Left renal pelvis (tissue), 4 donors: ENCODE measurements at regions not wholly inside any gene's neighbourhood (a gene's known extent, or its start where the extent isn't known, plus 50 kb on each side); places are given as distances from the start of the nearest gene placed in this dataset.

ENCODE experiments used
- DNase-seq, 4 donors: peaks; one replicate each; pipeline ENCODE4 v3.0.0-alpha.2; 2013; ENCODE audit warnings: low read depth in 4 of 4, low spot score in 3 of 4

DNA sequence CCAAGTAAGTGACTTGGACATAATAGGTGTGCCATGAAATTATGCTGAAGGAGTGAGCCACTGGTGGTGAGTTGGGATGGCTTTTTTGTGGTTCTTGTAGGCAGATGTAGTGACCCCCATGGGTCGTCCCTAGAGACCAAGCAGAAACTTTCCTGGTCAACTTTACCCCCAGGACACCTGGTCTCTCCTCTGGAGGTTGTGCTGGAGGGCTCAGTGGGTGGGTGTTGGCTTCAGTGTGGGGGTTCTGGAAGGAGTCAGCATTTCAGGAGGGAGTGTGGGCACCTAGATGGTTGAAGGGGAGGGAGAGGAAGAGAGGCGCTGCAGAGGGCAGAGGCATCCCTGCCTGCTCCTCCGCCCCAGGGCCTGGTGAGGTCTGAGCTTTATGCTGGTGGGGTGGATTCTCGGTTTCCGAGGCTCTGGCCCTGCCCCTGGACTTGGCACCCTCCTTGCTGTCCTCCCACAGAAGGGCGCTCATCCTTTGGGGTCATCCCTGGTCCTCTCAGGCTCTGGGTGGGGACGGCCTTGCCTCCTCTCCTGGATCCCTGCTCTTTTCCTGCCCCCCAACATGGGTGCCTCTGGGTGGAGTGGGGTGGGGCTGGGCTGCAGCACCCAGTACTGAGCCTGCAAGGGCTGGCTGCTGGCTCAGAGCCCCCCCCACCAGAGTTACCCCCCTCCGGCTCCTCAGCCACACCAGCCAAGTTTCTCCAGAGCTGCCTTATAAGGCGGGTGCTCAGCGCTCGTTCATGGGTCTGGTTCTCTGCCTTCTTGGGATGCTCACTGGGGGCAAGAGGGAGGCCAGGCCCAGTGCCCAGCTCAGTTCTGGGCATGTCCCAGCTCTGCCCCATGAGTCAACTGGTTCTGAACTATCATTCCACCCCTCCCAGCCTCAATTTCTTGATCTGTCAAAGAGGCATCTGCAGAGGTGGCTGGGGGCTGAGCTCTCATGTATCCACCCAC lies 266.8 kb downstream of the SEC14L1 start:
- DNase-seq, result no peak

DNA sequence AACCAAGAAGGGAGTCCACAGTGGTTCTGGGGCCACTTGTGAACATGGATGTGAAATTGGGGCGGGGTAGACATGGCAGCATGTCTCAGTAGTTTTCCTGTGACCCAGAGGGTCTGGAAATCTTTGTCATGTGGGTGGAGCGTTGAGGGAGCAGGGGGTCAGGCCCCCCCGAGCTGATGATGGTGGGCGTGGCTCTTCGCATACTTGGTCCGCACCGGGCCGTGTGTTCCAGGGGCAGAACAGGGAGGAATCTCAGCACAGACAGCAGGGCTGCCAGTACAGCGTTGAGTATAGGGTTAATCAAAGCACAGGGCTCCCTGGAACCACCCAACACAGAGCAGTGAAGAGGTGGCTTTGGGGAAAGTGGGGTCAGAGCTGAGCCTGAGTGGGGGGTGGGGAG lies 267.5 kb downstream of the SEC14L1 start:
- no peak for DNase-seq

DNA sequence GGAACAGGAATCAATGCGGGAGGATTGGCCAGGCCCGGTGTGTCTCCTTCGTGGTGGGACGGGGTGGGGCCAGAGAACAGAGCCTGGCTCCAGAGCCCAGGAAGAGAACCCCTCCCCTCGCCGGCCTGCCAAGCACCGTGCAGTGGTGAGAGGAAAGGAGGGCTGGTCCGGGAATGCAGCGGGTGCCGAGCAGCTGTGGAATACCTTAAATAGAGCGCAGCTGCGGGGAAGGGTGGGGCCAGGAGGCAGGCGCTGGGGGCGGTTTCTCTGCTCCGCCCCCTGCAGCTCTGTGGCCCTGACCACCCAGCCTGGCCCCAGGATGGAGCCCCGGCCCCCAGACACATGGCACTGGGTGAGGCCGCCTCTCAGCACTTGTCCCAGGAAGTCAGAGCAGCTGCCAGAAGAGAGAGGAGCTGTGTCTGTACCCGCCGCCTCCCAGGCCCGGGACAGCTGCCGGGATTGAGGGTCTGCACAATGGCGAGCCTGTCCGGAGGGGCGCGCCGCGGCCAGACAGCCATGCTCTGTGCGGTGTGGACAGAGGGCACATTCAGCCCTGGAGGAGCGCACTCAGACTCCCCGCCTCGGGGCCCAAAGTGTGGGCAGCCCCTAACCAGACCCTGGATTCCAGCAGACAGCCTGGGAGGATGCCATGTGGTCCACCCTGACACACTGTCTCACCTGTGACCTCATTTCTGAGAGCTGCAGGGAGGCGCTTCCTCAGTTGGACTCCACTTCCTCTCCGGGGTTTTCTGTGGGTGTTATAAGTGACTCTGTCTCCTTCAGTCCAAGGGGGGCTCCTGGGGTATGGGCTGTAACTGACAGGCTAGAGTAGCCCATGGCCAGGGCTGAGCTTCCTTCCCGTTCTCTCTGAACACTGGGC lies 268.8 kb downstream of the SEC14L1 start:
- DNase-seq, result no peak

DNA sequence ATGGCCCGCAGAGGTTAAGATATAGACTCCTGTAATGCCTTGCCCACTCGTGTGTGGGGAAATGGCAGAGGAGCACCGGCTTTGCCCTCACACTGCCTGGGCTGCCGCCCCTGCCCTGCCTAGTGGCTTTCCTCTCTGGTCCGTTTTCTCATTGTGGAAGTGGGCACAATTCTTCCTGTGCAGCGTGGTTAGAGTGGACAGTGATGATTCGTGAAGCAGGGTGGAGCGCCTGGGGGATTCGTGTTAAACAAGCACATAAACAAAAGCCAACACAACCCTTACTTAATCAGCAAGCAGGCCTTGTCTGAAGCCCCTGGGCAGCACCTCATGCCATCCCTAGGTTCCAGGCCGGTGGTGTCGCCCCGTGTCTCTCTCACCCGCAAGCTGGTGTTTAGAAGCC lies 269.7 kb downstream of the SEC14L1 start:
- no peak for DNase-seq

DNA sequence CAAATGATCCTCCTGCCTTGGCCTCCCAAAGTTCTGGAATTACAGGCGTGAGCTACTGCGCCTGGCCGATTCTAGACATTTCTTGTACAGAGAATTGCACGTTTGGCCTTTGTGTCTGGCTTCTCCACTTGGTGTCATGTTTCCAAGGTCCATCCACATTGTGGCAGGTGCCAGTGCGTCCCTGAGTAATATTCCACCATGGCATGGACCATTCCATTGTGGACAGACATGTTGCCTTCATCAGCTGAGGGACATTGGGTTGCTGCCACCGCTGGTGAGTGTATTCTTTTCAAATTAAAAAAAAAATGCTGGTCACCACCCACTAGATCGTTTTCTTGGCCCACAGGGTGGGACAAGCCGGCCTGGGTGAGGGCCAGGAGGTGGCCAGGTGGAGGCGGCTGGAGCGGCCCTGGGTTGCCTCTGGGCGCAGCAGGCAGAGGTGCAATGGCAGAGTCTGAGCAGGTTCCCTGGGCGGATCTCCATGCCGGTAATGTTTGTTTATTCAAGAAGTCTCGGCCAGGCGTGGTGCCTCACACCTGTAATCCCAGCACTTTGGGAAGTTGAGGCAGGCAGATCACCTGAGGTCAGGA lies 274.1 kb downstream of the SEC14L1 start:
- DNase-seq, result no peak

DNA sequence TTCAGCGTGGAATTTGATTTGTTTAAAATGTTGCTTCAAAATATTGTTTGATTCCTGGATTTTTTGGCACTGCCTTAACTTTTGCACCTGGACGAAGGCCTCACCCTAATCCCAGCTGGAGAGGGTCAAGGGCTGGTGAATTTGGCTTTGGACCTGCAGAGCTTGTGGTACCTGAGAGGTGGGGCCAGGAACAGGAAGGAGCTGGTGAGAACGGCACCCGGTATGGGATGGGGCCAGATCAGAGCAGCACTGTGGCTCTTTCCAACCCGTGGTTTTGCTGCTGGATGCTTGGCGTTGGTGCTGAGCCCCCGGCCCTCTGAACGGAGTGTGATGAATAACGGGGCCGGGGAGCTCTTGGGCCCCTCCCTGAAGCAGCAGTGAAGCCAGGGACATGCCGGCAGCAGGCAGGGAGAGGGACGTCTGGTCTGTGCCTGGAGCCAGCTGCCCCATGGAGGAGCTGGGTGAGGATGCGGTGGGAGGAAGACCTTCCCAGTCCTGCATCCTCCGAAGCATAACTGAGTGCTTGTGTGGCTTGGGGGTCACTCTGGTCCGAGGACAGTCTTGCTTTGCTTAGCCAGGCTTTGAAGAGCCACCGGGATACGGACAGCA lies 275.4 kb downstream of the SEC14L1 start:
- no peak for DNase-seq

DNA sequence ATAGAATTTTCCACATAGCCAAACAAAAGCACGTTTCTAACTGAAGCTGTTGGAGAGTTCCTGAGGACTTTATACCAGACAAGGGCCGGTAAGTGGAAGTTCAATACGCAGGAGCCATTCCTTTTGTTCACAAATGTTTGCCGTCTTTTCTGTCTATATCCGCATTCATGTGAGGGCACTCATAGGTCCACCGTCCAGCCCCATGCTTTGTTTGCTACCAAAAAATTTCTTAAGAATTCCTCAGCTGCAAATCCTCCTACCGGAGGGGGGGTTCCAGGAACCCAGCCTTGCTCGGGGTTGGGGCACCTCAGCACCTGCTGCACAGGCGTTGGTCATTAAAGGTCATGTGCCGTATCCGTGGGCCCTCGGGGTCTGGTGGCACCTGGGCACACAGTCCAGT lies 276.8 kb downstream of the SEC14L1 start:
- no peak for DNase-seq

DNA sequence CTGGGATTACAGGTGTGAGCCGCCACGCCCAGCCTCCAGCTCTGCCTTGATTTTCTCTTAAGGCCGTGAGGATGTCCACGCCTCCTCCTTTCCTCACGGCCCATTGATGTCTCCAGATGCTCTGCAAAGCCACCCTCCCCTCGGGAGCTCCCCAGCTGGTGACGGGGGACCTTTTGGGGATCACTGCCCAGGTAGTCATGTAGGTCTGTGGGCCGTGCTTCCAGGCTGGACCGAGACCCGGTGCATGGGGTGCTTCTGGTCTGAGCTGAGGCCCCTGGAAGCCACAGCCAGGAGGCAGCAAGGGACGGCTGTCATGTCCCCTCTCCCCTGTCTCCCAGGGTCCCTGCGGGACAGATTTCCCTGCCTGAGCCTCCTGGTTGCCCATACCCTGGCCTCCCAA lies 277.8 kb downstream of the SEC14L1 start:
- DNase-seq, result no peak

DNA sequence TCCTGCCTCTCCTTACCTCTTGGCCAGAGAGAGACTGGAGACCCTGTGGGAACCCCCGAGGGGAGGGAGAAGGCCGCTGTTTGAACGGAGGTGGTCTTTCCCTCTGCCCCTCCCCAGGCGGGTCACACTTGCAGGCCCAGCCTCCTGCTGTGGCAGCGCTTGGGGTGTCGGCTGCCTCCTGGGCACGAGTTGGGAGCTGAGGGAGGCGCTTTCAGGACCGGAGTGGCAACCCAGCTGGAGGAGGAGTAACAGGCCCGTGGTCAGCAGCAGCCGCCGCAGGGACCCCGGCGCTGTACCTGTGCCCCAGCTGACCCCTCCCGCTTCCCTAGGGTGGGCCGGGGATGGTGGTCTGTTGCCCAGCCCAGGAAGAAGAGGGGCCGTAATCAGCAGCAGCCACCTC lies 278.3 kb downstream of the SEC14L1 start:
- no peak for DNase-seq

DNA sequence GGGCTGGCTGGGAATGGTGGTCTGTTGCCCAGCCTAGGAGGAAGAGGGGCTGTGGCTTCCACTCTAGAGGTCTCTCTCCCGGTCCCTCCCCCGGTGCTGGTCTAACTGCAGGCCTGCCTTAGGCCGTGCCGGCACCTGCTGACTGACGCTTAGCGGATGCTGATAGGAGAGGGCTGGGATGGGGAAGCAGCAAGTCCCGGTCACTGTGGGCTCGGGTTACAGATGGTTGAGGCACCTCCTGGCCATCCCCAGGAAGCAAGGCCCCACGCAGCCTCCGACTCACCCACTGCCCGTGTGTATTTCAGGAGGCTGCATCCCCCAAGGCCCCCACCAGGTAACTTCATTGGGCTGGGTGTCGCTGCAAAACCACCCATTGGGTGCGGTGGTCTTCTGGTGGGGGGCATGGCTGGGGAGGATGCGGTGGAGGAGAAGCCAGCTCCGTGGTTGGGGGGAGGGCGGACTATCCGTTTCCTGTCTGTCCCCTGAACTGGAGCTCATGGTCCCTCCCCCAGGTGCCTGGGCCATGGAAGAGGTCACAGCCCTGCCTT lies 278.9 kb downstream of the SEC14L1 start:
- no peak for DNase-seq

DNA sequence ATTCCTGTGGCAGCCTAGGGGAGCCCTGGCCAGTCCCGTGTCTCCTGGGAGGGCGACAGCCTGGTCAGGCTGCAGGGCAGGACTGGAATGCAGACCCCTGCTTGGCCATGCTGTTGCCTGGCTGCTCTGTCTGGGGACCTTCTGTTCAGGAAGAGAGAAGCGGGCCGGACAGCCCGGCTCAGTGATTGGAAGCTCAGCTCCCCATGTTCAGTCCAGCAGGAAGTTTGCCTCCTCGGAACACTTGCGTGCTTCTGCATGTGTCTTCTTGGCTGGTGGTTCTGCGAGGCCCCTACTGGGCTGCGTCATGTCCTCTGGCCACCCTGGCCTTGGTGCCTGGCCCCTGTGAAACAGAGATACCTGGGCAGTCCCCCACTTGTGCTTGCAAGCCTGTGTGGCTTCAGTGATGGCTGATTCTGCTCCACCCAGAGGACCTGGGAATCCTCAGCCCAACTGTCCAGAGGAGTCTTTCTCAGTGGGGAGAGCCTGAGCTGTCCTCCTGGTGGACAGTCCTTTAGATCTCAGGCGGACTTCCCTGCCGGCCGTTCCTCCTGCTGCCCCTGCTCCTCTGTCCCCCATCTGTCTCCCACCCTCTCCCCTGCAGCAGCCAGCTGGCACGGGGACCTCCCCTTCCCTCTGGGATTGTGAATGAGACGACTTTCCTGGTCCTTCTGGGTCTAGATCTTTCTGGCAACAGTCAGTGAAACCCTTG lies 279.5 kb downstream of the SEC14L1 start:
- DNase-seq, result no peak

DNA sequence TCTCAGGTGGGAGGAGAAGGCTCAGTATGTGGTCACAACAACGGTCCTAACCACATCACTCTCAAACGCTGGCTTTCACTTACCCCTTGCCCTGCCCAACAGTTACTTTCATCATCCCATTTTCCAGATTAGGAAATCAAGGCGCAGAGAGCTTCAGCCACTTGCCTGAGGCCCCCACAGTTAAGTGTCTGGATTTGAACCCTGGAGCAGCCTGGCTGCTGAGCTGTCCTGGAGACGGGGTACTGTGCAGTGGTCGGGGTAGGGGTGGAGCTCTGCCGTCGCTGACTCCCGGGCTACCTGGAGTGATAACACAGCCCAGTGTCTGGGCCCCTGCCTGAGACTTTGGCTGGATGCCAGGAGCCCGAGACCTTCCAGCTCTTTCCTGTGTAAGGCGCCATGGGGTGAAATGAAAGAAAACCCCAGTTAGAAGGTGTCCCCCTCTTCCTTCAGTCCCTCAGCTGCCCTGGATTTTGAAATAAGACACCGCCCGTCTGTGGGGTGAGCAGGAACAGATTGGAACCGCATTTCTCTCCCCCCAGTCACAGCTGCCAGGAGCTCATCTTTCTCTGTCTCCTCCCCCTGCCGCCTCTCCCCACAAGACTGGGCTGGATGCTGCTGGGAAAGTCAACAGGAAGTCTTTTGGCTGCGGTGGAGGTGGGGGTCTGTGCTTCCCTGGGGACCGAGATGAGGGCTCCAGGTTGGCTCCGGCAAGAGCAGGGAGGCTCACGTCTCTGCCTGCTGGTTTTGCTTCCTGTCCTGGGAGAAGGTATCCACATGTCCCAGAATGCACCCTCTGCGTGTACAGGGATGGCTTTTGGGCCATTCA lies 280.2 kb downstream of the SEC14L1 start:
- DNase-seq, result peak in 1 of 4 donors; percentile 85

DNA sequence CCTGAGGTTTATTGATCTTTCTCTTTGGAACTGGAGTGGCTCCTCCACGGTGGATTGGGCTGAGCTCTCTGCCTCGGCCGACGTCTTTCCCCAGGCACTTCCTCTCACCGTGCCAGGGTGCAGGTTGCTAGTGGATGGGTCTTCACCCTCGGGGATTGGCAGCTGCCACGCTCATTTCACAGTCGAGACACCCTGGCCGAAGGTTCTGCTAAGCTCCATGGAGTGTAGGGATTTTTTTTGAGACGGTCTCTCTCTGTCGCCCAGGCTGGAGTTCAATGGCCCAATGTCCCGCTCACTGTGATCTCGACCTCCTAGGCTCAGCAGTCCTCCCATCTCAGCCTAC lies 280.8 kb downstream of the SEC14L1 start:
- no peak for DNase-seq

DNA sequence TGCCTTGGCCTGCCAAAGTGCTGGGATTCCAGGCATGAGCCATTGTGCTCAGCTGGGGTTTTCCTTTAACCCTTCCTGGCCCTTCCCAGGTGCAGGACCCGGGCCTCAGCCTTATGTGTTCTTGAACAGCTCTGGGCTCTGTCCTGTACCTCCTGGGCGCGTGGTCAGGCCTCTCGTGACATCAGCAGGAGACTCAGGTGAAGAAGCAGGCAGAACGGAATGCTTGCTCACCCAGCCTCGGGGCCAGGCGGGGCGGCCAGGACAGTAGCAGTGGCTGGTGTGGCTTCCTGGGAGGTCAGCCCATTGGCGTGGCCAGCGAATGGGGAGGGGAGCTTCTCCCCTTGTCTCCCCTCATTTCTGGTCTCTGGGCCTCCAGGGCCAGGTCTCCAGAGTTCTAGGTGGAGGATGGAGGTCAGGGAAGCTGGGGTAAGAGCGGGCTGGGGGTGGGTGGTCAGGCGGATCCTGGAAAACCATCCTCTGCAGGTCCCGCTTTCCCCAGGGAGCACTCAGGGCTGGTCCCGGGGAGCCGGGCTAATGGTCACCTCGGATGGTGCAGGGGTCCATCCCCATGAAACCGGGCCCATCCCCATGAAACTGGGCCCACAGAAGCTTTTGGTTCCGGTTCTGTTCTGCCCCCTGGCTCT lies 281.5 kb downstream of the SEC14L1 start:
- no peak for DNase-seq

DNA sequence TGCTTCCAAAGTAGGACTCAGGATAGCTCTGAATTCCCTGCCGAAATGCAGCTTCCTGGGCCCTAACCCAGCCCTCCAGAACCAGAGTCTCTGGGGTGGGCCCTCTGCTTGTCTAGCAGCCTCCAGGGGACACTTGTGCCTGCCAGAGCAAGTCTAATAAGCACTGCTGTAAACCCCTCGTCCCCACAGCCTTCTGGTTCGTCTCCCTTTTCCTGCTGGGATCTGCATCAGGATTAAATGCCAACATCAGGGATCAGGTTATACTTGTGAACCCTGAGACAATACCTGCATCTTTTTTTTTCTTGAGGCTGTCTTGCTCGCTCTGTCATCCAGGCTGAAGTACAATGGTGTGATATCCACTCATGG lies 282.0 kb downstream of the SEC14L1 start:
- DNase-seq, result no peak

DNA sequence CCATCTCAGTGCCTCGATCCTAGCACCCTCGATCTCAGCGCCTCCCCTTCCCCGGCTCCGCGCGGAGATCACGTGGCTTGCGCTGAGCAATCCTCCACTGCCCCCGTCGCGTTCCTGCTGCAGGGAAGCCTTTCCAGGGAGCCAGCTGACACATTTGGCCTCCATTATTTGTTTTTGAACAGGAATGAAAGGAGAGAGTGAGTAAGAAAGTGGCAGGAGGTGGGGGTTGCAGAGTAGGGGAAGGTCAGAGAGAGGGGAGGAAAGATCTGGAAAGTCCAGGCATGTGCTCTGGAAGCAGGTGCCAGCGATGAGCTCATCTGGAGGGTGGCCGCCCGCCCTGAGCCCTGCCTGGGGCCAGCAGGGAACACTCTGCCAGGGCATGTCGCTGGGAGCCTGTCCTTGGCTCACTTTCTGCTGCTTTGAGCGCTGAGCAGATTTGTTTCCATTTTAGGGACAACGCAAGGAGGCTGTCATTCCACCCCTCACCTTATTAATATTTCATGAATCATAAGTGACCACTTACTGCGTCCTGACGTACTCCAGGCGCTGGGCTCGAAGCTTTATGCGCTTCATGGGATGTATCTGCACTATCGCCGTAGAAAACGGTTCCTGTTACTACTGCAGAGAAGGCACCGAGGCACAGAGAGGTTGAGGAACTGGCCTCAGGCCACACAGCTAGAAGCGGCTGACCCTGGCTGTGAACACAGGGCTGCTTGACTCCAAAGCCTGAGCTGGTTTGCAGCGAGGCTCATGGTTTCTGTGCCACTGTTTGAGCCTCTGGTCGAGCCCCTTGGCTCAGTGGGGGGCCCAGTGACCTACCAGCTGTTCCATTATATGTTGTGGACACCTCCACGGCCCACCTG lies 283.1 kb downstream of the SEC14L1 start:
- DNase-seq, result no peak

DNA sequence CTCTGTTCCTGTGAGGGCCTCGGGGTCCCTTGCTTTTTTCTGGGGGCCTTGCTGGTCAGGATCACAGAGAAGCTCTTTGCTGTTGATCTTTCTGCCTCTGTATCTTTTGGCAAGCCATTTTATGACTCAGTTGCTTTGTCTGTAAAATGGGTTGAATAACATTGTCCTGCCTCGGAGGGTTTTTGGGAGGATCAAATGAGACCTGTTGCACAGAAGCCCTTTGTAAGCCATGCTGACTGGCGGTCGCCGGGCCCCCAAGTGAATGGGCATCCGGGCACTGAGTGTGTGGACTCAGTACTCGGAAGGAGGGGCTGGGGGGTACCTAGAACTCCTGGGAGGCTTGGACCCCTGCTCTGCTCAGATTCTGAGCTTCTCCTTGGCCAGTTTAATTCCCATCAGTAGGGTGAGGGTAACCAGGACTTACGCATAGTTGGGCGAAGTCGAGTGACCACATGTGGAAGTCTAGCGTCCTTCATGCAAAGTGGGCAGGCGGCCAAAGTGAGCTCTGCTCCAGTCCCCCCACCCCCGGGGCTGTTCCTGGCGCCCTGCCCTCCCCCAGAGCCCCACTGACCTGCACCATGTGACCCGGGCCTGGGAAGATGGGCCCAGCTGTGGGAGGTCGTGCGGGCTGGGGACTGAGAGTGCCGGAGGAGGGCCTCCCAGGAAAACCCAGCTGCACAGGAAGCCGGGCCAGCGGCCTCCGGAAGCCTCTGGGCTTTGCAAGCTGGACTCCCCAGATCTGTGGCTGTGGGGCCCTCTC lies 284.0 kb downstream of the SEC14L1 start:
- peak in 3 of 4 donors; percentile 80 to 83 (median 82) for DNase-seq
